ENCODE measurements at regions not wholly inside any gene's neighbourhood (a gene's known extent, or its start where the extent isn't known, plus 50 kb on each side); places are given as distances from the start of the nearest gene placed in this dataset.
A peak's percentile ranks its signal among the peaks of the same experiment; 100 is the strongest.

- Histone ChIP-seq H3K23ac (ENCODE audit: insufficient read length, low read depth, low read length) (no peak overlapping the region), H3T11ph (ENCODE audit: low read length) (no peak overlapping the region), H2BK15ac (ENCODE audit: low read depth, low read length) (no peak overlapping the region), H3K4me1 (ENCODE audit: insufficient read depth, low read length) (no peaks in the 10 kb centered on the region), H3K23me2 (ENCODE audit: insufficient read length, low read depth, low read length, poor library complexity, severe bottlenecking) (no peaks in the 10 kb centered on the region), H2BK5ac (ENCODE audit: insufficient read length, low read length) (no peak overlapping the region), H3K14ac (ENCODE audit: insufficient read depth, low read length) (no peak overlapping the region), H3K4me2 (ENCODE audit: insufficient read depth, insufficient read length, low read length) (no peak overlapping the region), H2BK20ac (ENCODE audit: low read depth, low read length, poor library complexity, severe bottlenecking) (no peak overlapping the region), H3K9ac (ENCODE audit: extremely low read depth, insufficient read length, low read length) (no peak overlapping the region), H3K27ac (ENCODE audit: insufficient read length, low read depth, low read length) (no peak overlapping the region), H4K5ac (ENCODE audit: insufficient read length, low read depth, low read length) (no peak overlapping the region), H3K27me3 (ENCODE audit: insufficient read depth, low read length) (no peaks in the 10 kb centered on the region), H3K56ac (ENCODE audit: insufficient read length, low read depth, low read length) (no peak overlapping the region), H4K20me1 (ENCODE audit: control insufficient read depth, insufficient read depth, insufficient read length) (no peaks in the 10 kb centered on the region), H3K4ac (ENCODE audit: low read depth, low read length) (no peak overlapping the region), H3K79me1 (ENCODE audit: insufficient read depth, low read depth, low read length, poor library complexity, severe bottlenecking) (no peaks in the 10 kb centered on the region), H4K8ac (replicated peaks; ENCODE audit: insufficient read length, low read depth, low read length) (no peak overlapping the region), H2AFZ (ENCODE audit: low read length) (no peak overlapping the region), H2BK120ac (ENCODE audit: low read depth, low read length, poor library complexity, severe bottlenecking) (no peak overlapping the region), H3K18ac (ENCODE audit: insufficient read length, low read depth, low read length) (no peak overlapping the region), H2AK5ac (ENCODE audit: insufficient read length, low read length) (no peak overlapping the region), H4K91ac (ENCODE audit: insufficient read length, low read depth, low read length) (no peak overlapping the region), H2BK12ac (ENCODE audit: insufficient read length, low read depth, low read length) (no peak overlapping the region), H3K79me2 (ENCODE audit: insufficient read depth, low read length) (no peaks in the 10 kb centered on the region), H3K9me3 (ENCODE audit: control insufficient read depth, low read depth, low read length) (no peaks in the 10 kb centered on the region)
- peak overlapping the region in 1 of 3 experiments; percentile 15; a peak in 1 of 7 replicates for H3K27ac Mint-ChIP-seq
- no peaks in the 10 kb centered on the region for H3K4me1 Mint-ChIP-seq
- no CpG with 5 or more reads among the region's 4 CpGs for WGBS (ENCODE audit: extremely low coverage, insufficient read length, low lambda C conversion rate)
- no peak overlapping the region for H3K4me3 Mint-ChIP-seq
- no peak for TF ChIP-seq CTCF (conservative IDR thresholded peaks at IDR 0.05)
- no peak for DNase-seq
- no peaks in the 10 kb centered on the region for H3K36me3 Mint-ChIP-seq (ENCODE audit: insufficient read depth in 1 of 3, low read depth in 3 of 3)
- no peaks in the 10 kb centered on the region for H3K27me3 Mint-ChIP-seq (ENCODE audit: low read depth)
- no peaks in the 10 kb centered on the region; a peak in 1 of 5 replicates for H3K9me3 Mint-ChIP-seq
These were observed 175.6 kb upstream of the SLITRK6 start for GRCh38 chr13:85974608-85975366.

Measured in H9 (cell line).